ENCODE measurements at regions not wholly inside any gene's neighbourhood (a gene's known extent, or its start where the extent isn't known, plus 50 kb on each side); places are given as distances from the start of the nearest gene placed in this dataset.

DNA sequence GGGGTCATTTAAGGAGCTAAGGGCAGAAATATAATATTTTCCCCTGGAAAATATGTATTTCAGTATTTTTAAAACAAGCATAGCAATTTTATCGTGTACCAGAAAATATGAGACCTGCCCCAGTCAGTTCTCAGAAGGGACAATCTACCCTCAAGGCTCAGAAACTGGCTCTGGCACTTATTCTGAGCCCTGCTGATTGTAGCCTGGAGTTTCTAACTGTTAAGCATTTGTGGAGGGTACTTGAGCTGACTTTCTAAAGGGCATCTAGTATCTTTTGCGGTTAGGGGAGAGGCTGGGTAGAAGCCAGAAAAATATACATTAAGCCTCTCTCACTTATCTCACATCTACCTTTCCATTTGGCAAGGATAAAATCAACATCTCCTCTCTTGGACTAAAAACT is 71.3 kb upstream of the FSHB start:
- no peak for DNase-seq

DNA sequence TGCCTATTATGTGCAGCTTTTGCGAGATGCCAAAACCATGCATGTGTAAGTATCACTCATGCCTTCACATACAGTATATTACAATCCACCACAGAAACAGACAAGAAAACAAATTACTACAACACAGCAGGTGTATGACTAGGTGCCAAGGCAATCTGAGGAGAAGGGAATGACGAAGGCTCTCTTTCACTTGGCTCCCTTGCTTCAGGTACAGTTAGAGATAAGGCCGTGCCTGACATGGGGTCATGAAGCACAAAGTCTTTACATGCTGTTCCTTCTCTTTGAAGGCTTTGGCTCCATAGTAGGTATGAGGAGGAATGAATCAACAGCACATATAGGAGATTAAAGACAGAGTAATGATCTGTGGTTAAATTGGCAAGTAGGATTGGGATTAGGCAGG is 65.2 kb upstream of the FSHB start:
- no peak for DNase-seq

DNA sequence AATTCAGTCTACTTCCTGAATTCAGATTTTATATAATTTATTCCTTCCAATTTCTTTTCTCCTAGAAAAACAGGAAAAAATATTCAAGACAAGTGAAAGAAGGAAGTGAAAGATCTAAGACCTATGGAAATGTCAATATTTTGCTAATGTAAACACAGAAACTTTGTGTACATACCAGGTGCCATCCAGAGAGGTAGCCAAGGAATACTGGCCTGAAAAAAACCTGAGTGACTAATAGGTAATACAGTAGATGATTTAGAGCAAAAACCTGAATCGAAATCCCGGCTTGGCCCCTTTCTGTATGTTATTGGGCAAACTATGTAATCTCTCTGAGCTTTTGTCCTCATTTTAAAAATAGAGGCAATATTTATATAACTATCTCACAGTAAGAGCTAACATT is 59.2 kb upstream of the FSHB start:
- no peak for DNase-seq

DNA sequence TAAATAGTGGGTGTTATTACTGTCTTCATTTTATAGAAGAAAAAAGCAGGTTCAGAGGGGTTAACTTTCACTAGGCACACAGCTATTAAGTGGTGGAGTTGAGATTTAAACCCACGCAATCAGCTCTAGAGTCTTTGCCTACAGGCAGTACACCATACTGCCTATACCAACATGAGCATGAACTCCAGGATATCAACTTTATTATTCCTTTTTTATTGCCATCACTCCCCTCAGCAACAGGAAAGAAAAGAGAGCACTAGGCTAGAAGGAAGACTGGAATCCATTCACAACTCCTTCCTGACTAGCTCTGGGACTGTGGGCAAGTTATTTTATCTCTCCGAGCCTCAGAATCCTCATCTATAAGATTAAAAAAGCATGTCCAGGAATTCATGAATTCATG is 58.7 kb upstream of the FSHB start:
- no peak for DNase-seq

- no peak for DNase-seq
Observed at GRCh38 chr11:30172883-30173311, 57.9 kb upstream of the FSHB start.

DNA sequence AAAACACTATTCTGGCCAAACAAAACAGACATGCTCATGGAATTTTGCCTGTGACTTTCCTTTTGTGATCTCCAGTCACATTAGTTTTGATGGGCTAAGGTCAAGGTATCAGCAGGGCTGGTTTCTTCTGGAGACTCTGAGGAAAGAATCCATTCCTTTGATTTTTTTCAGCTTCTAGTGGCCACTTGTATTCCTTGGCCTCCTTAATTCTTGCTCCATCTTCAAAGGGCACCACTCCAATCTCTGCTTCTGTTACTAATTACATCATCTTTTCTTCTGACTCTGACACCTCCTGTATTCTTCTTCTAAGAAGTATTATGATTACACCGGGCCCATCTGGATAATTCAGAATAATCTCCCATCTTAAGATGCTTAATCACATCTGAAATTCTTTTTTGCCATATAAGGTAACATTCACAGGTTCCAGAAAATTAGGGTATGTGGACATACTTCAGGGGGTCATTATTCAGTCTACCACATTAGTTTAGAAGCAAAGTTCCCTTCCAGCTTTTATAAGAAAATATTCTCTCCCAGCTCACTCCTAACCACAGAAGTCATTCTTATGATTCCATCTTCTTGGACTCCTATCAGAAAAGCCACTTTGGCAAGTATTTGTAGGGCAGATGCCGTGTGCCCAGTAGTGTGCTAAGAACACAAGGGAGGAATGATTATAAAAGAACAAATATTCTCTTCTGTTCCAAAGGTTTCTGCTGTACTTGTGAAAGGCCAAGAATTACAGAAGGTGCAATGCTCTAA is 56.4 kb upstream of the FSHB start:
- DNase-seq, result no peak
